NCI-H2107 treated with DMSO at 0.1 percent for 48 hours (cell line): ENCODE measurements at regions not wholly inside any gene's neighbourhood (a gene's known extent, or its start where the extent isn't known, plus 50 kb on each side); places are given as distances from the start of the nearest gene placed in this dataset.
A peak's percentile ranks its signal among the peaks of the same experiment; 100 is the strongest.
"Not testable (repeated sequence)": the region's sequence is repeated elsewhere in the genome, so short reads cannot be mapped to it uniquely, and the experiment has no call there.

ENCODE experiments used
- DNase-seq: peaks from one replicate; lab custom pipeline; 2025; ENCODE audit not compliant: unreplicated experiment; lab: John Stamatoyannopoulos, UW

DNA sequence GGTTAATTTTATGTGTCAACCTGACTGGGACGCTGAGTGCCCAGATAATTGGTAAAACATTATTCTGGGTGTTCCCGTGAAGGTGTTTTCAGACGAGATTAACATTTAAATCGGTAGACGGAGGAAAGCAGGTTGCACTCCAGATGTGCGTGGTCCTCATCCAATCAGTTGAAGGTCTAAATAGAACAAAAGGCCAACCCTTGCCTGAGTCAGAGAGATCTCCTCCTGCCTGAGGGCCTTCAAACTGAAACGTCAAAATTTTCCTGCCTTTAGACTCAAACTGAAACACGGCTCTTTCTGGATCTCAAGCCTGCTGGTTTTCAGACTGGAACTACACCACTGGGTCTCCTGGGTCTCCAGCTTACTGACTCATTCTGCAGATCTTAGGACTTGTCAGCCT, 70.9 kb downstream of the NPIPA5 start:
- DNase-seq: not testable (repeated sequence)

DNA sequence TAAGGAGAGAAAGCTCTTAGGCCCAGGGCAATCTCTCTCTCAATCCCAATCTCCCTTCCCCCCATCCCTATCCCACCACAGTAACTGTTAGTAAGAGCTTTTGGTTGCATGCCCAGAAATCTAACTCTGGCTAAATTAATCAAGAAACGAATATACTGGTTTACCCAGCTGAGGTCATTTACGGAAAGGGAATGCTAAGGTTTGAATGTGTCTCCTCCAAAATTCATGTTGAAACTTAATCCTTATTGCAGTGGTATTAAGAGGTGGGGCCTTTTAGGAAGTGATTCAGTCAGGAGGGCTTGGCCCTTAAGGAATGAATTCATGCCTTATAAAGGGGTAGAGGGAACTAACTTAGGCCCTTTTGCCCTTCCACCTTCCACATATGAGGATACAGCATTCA, 72.2 kb downstream of the NPIPA5 start:
- not testable (repeated sequence) for DNase-seq

DNA sequence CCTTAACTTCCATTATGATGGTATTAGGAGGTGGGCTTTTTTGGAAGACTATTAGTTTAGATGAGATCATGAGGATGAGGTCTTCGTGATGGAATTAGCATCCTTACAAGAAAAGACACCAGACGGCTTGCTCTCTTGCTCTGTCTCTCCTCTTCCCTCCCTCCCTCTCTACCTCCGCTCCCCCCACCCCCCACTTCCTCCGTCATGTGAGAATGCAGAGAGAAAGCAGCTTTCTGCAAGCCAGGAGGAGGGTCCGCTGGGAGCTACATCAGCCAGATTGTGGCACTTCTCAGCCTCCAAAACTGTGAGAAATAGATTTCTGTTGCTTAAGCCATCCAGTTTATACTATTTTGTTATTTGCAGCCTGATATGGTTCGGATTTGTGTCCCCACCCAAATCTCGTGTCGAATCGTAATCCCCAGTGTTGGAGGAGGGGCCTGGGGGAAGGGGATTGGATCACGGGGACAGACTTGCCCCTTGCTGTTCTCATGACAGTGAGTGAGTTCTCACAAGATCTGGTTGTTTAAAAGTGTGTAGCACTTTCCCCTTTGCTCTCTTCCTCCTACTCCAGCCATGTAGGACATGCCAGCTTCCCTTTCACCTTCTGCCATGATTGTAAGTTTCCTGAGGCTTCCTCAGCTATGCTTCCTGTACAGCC, 74.3 kb downstream of the NPIPA5 start:
- not testable (repeated sequence) for DNase-seq

DNA sequence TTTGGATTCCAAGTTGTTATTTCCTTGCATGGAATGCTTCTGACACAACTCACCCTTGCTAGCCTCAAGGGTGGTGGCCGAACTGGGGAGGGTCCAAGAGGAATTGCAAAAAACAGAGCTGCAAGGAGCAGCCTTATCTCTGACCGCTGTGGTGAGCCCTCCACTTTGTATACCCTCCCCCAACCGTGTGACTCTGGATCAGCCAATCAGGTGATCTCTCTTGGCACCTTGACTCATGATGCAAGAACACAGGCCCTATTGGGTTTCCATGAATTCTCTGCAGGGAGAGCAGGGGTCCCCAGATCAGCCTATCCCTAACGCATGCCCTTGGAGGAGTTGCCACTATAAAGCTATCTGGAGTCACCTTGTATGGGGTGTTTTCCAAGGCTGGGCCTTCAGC, 81.0 kb downstream of the NPIPA5 start:
- DNase-seq: not testable (repeated sequence)

DNA sequence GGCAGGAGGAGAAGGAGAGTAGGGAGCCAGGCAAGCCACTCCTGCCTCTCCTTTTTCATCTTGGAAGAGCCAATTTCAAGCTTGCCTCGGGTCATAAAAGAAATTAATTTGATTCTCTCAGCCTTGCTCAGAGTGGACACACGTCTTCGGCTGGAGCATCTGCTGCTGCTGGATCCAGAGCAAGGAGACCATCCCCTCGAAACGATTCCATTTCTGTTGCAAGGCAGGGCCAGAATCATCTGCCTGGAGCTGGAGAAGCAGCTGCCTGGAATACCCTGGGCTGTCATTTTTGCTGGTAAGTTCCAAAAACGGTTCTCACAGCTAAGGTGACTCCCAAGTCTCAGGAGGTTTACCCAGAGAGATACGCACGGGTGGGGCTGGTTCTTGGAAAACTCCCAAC, 103.3 kb downstream of the NPIPA5 start:
- not testable (repeated sequence) for DNase-seq

DNA sequence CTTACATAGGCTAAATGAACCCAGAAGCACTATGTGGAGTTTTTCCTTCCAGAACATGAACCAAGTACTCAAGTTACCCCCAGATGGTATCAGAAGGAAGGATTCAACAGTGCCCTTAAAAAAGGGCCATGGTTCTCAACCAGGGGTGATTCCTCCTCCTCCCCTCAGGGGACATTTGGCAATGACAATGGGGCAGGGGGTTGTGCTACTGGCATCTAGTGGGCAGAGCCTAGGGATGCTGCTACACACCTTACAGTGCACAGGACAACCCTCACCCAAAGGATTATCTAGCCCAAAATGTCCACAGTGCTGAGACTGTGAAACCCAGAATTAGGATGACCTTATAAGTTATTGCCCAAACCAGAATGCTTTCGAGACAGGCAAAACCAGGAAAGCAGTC, 104.1 kb downstream of the NPIPA5 start:
- DNase-seq: not testable (repeated sequence)

DNA sequence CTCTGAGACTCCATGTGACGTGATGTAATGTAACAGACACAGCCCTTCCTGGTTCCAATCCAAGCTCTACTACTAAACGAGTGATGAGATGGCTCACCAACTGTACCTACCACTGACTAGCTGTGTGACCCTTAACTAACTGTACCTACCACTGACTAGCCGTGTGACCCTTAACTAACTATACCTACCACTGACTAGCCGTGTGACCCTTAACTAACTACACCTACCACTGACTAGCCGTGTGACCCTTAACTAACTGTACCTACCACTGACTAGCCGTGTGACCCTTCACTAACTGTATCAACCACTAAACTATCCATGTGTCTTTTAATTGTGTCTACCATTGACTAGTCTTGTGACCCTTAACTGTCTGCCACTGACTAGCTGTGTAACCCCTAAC, 111.2 kb downstream of the NPIPA5 start:
- DNase-seq: not testable (repeated sequence)

DNA sequence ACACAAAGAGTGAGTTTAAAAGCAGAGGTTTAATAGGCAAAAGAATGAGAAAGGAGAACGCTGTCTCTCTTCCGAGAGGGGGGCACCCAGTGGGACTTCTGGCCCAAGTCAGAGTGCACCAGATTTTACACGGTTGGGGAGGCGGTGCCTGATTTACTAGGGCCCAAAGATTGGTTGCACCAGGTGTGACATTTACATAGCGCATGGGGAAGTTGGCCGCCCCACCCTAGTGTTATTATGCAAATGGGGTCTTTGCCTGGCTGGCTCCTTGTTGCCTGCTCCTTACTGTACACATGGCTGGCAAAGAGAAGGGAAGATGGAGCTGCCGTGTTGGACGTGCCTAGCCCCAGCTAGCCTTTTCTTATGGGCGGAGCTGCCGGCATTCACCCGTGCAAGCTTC, 115.9 kb downstream of the NPIPA5 start:
- not testable (repeated sequence) for DNase-seq

DNA sequence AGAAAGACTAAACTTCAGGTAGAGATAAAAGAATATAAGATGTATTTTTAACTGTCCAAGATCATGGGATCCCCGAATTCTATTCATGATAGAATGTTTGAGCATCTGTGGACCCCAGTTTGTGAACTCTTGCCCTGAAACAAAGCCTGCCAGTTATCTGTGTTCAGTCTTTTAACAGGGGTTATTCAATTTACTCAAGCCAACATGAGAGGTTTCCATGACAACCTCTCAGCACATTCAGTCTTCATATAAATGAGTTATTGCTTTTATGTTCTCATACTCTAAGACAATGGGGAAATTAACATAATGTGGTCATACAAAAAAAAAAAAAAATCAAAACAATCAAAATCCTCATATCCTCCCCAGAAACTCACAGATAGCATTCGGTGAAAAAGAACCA, 130.1 kb downstream of the NPIPA5 start:
- not testable (repeated sequence) for DNase-seq

DNA sequence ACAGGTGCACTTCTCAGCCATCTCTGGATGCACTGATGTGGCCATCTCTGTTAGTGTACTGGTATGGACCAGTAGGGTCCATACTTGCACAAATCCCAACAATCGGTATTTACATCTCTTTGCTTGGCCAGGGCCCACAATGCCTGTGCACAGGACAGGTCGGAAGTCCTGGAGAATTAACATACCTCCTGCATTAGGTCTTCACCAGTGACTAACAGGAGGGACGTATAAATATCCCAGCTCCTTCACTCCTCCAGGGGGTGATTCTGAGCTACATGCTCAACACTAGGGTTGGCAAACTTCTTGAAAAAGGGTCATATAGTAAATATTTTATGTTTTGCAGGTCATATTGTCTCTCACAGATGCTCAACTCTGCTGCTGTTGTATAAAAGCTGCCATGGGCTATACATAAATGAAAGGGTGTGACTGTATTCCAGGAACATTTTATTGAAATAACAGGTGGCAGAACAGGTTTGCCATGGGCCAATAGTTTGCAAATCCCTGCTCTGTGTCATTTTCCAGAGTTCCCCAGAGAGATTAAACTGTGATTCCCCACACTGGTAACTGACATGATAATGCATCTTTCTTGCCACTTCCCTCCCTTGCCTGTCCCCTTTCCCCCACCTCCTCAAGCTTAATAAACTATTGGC, 141.3 kb downstream of the NPIPA5 start:
- DNase-seq: not testable (repeated sequence)

DNA sequence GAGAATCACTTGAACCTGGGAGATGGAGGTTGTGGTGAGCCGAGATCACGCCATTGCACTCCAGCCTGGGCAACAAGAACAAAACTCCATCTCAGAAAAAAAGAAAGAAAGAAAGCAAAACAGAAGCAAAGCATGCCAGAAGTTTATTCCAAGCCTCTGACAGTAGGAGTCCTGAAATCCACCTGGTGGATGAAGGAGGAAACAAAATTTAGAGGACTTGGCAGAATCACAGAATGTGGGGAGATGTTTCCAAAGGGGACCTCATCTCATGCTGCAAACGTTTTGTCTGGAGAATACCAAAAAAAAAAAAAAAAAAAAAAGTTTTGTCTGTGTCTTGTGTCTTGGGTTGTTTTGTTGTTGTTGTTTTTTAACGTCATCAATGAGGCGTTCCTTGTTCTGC, 141.1 kb upstream of the RRN3 start:
- not testable (repeated sequence) for DNase-seq

DNA sequence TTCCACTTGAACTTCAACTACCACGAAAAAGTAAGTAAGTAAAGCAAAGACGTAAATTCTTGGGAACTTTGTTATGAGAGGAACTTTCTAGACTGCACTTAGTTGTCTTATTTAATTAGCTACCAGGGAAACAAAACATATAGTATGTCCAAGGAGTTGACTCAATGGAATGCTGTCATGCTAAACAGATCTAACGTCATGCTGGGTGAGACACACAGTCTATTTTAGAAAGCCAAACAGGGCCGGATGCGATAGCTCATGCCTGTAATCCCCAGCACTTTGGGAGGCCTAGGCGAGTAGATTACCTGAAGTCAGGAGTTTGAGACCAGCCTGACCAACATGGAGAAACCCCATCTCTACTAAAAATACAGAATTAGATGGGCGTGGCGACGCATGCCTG, 140.6 kb upstream of the RRN3 start:
- DNase-seq: not testable (repeated sequence)

DNA sequence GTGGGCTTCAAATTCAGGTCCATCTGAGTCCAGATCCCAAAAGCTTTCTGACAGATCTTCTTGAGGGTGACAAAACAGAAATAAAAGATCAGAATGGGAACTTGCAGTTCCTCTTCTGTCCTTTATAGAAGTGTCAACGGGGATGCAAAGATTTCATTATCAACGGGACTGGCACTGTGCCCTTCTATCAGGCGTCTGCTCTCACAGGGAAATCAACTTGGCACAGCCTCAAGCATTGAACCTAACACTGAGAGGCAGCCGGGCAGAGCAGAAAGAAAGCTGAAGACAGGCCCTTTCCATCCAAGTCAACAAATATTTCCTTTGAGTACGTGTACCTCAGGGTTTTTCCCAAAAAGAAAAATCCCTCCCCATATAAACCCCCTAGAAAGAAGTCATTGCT, 136.4 kb upstream of the RRN3 start:
- DNase-seq: not testable (repeated sequence)

DNA sequence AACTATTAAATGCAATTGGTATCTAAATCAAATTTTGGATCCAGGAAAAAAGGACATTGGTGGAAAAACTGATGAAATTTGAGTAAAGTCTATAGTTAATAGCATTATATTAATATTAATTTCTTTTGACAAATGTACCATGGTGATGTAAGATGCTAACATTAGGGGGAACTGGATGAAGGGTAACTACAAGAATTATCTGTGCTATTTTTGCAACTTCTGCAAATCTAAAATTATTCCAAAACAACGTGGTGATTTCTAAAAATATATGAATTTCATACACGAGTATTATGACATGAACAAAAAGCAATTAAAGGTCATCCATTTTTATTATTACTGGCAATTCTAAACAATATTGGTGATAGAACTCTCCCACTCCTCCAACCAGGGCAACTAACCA, 135.6 kb upstream of the RRN3 start:
- DNase-seq: not testable (repeated sequence)

DNA sequence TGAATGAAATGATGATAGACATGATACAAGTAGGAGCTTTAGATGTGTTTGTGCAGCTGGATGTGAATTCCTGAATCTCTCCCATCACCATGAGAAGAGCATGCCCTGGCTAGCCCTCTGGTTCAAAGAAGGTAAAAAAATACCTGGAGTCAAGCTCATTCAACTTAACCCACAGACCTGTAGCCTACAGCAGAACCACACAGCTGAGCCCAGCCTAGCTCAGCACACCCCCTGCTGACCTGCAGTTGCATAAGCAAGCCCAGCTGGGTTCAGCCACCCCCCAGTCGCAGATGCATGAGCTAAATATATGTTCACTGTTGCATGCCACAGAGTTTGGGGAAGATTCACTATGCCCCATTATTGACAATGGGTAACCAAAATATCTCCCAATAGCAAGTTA, 130.6 kb upstream of the RRN3 start:
- DNase-seq: not testable (repeated sequence)

DNA sequence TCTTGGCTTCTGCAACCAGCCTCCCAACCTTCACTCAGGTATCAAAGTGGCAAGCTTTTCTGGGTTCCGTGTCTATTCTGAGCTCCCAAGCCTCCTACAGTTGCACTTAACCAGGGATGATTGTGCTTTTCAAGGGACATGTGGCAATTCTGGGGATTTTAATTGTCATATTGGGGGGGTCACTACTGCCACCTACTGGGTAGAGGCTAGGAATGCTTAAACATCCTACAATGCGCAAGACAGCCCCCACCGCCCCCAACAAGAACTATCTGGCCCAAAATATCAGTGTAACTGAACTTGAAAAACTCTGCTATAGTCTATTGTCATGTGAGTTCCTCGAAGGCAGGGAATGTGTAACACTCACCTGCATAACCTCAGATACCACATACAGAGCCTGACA, 129.3 kb upstream of the RRN3 start:
- not testable (repeated sequence) for DNase-seq

DNA sequence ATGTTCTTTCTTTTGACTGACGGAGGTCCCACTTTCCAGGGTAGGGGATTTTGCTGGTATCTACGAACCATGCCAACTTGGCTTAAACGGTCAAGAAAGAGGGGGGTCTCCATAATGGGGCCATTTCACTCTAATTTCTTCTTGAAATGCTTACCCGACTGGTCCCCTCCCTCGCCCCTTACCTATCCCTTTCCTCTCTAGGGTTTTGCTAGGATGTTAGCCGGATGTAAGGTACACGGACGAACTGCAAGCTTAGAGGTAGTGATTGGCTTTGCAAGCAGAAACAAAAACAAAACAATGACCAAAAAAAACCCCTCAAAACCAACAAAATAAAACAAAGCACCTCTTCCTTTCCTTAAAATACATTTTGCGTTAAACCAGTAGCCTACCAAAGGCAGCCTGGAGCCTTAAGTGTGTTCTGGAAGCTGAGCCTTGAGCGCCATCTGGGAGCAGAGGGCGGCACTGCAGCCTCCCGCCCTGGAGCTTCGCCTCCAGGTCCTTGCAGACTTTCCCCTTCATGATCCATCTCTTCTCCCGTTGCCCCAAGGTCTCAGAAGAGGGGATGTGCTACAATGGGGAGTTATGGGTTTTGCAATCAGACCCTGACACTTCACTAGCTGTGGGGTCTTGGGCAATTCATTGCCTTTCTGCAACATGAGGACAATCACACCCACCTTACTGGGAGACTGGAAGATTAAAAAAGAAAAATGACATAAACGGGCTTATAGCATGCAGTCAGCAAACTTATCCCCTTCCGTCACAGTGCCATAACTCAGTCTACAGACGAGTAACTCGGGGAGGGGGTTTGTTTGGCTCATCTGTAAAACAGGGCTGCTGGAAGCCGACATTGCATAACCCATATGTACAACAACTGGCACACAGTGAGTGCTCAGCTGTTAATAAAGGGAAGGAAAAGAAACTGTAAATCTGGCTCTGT, 125.9 kb upstream of the RRN3 start:
- peak; percentile 10 for DNase-seq

DNA sequence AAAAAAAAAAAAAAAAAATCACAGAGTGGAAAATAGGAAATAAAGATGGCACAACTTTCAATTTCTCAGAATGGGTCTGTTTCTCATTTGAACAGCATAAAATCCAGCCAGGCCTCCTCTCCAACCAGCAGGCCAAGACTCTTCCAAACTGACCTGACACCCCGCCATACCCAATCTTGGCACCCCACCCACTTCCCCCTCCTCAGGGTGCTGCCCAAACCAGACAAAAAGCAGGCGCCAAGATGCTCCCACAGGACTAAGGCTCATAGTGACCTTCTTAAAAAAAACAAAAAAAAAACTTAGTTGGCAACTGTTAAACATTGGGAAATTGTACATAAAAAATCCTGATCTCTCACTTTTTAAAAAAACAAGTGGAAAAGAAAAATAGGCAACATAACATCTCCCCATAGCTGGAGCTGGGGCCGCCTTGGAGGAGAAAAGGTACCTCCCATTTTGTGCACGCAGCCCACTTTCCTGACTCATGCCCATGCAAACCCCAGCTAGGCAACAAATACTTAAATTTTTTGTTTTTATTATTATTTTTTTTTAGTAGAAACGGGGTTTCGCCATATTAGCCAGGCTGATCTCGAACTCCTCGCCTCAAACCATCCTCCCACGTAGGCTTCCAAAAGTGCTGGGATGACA, 124.9 kb upstream of the RRN3 start:
- DNase-seq: not testable (repeated sequence)

DNA sequence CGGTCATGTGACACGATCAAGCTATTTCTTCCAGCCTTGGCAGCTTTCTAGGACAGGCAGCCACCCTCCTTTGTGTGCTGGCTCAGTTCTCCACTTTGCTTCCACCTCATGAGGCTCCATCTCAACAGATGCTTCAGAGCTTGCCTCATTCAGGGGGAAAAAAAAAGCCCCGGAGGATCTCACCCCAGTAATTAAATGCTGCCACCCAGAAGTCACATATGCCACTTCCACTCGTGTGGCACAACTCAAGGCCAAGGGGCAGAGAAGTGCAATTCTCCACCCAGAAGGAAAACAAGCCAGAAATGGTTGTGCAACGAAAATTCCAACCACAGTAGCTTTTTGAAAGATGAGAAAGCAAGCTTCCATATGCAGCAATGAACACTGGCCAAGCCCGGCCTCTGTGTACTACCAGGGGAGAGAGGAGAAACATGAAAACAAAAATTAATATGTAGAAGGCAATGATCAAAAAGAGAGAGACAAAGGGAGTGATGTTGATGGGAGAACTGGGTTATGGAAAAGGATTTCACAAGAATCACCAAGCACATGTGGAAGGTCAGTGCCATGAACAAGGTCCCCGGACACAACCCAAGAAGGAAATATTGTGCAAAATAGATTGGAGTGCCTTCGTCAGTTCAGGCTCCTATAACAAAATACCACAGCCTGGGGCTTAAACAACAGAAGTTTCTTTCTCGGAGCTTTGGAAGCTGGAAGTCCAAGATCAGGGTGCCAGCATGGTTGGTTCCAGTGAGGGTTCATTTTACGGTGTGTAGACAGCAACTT, 113.3 kb upstream of the RRN3 start:
- DNase-seq: not testable (repeated sequence)

DNA sequence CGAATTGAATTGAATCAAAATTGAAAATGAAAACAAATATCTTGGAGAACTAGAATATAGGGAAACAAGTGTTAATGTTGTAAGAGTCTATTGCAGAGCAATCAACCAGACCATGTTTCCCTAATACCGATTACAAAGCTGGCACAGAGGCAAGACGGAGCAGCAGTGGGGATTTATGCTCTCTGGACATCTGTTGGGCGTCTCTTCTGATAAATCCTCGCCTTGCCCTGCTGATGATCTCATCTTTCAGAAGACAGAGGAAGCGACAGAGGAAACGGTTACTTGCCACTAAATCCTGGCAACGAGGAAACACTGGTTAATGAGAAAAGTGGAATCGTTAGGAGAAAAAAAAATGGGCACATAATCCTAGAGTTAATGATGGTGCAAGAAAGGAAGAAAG, 112.4 kb upstream of the RRN3 start:
- not testable (repeated sequence) for DNase-seq
